B cell (primary cell): ENCODE measurements at regions not wholly inside any gene's neighbourhood (a gene's known extent, or its start where the extent isn't known, plus 50 kb on each side); places are given as distances from the start of the nearest gene placed in this dataset.

Experiments
- EZH2 ChIP-seq: IDR thresholded peaks from 2 replicates; pipeline ENCODE4 v1.6.1; 2012; ENCODE audit warnings: borderline replicate concordance, low read depth, mild to moderate bottlenecking, moderate library complexity, low read length; ENCODE audit not compliant: insufficient read depth, poor library complexity, severe bottlenecking
- TF ChIP-seq, protein P1 (sequence below): fragments of 200-600 bp; IDR thresholded peaks from one replicate; pipeline ENCODE4 v1.8.0; 2022; ENCODE audit warnings: antibody characterized with exemption, mild to moderate bottlenecking

GRCh38 chr15:68877626-68878025 is 52.7 kb upstream of the SPESP1 start:
- TF ChIP-seq EZH2 = no peak
- TF ChIP-seq, protein P1, sequence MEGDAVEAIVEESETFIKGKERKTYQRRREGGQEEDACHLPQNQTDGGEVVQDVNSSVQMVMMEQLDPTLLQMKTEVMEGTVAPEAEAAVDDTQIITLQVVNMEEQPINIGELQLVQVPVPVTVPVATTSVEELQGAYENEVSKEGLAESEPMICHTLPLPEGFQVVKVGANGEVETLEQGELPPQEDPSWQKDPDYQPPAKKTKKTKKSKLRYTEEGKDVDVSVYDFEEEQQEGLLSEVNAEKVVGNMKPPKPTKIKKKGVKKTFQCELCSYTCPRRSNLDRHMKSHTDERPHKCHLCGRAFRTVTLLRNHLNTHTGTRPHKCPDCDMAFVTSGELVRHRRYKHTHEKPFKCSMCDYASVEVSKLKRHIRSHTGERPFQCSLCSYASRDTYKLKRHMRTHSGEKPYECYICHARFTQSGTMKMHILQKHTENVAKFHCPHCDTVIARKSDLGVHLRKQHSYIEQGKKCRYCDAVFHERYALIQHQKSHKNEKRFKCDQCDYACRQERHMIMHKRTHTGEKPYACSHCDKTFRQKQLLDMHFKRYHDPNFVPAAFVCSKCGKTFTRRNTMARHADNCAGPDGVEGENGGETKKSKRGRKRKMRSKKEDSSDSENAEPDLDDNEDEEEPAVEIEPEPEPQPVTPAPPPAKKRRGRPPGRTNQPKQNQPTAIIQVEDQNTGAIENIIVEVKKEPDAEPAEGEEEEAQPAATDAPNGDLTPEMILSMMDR = no peak
